ENCODE measurements at regions not wholly inside any gene's neighbourhood (a gene's known extent, or its start where the extent isn't known, plus 50 kb on each side); places are given as distances from the start of the nearest gene placed in this dataset.
"Not testable (repeated sequence)": the region's sequence is repeated elsewhere in the genome, so short reads cannot be mapped to it uniquely, and the experiment has no call there.

DNA sequence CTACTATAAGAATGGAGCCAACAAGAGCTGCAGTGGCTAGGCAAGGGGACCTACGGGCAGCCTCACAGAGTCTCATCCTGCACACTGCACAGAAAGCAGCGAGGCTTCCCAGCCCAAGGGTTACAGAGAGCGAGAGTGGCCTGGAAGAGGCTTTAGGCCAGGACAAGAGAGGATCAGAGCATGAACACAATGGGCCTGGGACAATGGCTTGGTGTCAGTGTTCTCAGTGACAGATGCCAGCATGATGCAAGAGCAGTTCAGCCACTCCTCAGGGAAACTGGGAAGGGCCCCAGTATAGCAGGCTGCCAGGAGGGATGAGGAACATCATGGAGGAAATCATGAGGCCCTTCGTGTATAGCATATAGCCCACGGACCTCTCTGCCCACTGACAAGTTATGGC, 108.0 kb downstream of the NUS1 start:
- no peaks in the 10 kb centered on the region for H3K4me1 ChIP-seq (ENCODE audit: insufficient read depth, low read length)
- H2AFZ ChIP-seq (ENCODE audit: low read depth, low read length) = no peak overlapping the region
- H3K36me3 ChIP-seq (ENCODE audit: insufficient read depth, low read length) = no peaks in the 10 kb centered on the region
- TF ChIP-seq EZH2 (IDR thresholded peaks at IDR 0.05; ENCODE audit: borderline replicate concordance, low read depth, low read length, severe bottlenecking) = no peak
- TF ChIP-seq, protein P1, sequence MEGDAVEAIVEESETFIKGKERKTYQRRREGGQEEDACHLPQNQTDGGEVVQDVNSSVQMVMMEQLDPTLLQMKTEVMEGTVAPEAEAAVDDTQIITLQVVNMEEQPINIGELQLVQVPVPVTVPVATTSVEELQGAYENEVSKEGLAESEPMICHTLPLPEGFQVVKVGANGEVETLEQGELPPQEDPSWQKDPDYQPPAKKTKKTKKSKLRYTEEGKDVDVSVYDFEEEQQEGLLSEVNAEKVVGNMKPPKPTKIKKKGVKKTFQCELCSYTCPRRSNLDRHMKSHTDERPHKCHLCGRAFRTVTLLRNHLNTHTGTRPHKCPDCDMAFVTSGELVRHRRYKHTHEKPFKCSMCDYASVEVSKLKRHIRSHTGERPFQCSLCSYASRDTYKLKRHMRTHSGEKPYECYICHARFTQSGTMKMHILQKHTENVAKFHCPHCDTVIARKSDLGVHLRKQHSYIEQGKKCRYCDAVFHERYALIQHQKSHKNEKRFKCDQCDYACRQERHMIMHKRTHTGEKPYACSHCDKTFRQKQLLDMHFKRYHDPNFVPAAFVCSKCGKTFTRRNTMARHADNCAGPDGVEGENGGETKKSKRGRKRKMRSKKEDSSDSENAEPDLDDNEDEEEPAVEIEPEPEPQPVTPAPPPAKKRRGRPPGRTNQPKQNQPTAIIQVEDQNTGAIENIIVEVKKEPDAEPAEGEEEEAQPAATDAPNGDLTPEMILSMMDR (IDR thresholded peaks at IDR 0.05; ENCODE audit: borderline replicate concordance, extremely low read depth, low read length, poor library complexity, severe bottlenecking) = no peak
- no peak overlapping the region for H3K4me3 ChIP-seq (ENCODE audit: low read depth in 1 of 2, low read length in 2 of 2)
- H3K27me3 ChIP-seq (ENCODE audit: insufficient read depth, low read length, poor library complexity) = peaks cover 4% of the 10 kb centered on the region
- no peak overlapping the region for H3K9ac ChIP-seq (ENCODE audit: low read depth, low read length)
- no peak overlapping the region for H3K27ac ChIP-seq (ENCODE audit: low read length)
- no peak overlapping the region for H3K4me2 ChIP-seq (ENCODE audit: insufficient read depth, low read length)
- ATAC-seq (ENCODE audit: insufficient read depth, low read depth) (no peak), DNase-seq (no peak)
- no peaks in the 10 kb centered on the region for H3K79me2 ChIP-seq (ENCODE audit: insufficient read depth, low read length)
- H3K9me3 ChIP-seq (ENCODE audit: insufficient read depth, low read length, severe bottlenecking) = no peaks in the 10 kb centered on the region
- no peaks in the 10 kb centered on the region for H4K20me1 ChIP-seq (ENCODE audit: insufficient read depth, low read length)

- H3K4me2 ChIP-seq (ENCODE audit: insufficient read depth, low read length) = no peak overlapping the region
- no peak overlapping the region for H3K4me3 ChIP-seq (ENCODE audit: low read depth in 1 of 2, low read length in 2 of 2)
- H3K9ac ChIP-seq (ENCODE audit: low read depth, low read length) = no peak overlapping the region
- H3K9me3 ChIP-seq (ENCODE audit: insufficient read depth, low read length, severe bottlenecking) = no peaks in the 10 kb centered on the region
- no peaks in the 10 kb centered on the region for H3K79me2 ChIP-seq (ENCODE audit: insufficient read depth, low read length)
- no peaks in the 10 kb centered on the region for H3K36me3 ChIP-seq (ENCODE audit: insufficient read depth, low read length)
- no peak overlapping the region for H2AFZ ChIP-seq (ENCODE audit: low read depth, low read length)
- no peak overlapping the region for H3K27ac ChIP-seq (ENCODE audit: low read length)
- H3K4me1 ChIP-seq (ENCODE audit: insufficient read depth, low read length) = no peaks in the 10 kb centered on the region
- ATAC-seq (ENCODE audit: insufficient read depth, low read depth) = no peak
- TF ChIP-seq, protein P1 (IDR thresholded peaks at IDR 0.05; ENCODE audit: borderline replicate concordance, extremely low read depth, low read length, poor library complexity, severe bottlenecking) = no peak
- TF ChIP-seq EZH2 (IDR thresholded peaks at IDR 0.05; ENCODE audit: borderline replicate concordance, low read depth, low read length, severe bottlenecking) = no peak
- H4K20me1 ChIP-seq (ENCODE audit: insufficient read depth, low read length) = no peaks in the 10 kb centered on the region
- no peak for DNase-seq
- H3K27me3 ChIP-seq (ENCODE audit: insufficient read depth, low read length, poor library complexity) = no peaks in the 10 kb centered on the region
Measured at GRCh38 chr6:117791012-117791411, 115.7 kb downstream of the NUS1 start.

- Histone ChIP-seq H3K4me2 (ENCODE audit: insufficient read depth, low read length) (no peak overlapping the region), H3K27me3 (ENCODE audit: insufficient read depth, low read length, poor library complexity) (no peaks in the 10 kb centered on the region), H3K4me1 (ENCODE audit: insufficient read depth, low read length) (no peaks in the 10 kb centered on the region), H3K79me2 (ENCODE audit: insufficient read depth, low read length) (no peaks in the 10 kb centered on the region), H4K20me1 (ENCODE audit: insufficient read depth, low read length) (no peaks in the 10 kb centered on the region), H3K4me3 (ENCODE audit: low read depth in 1 of 2, low read length in 2 of 2) (no peak overlapping the region), H2AFZ (ENCODE audit: low read depth, low read length) (no peak overlapping the region), H3K9ac (ENCODE audit: low read depth, low read length) (no peak overlapping the region), H3K27ac (ENCODE audit: low read length) (no peak overlapping the region), H3K9me3 (ENCODE audit: insufficient read depth, low read length, severe bottlenecking) (no peaks in the 10 kb centered on the region), H3K36me3 (ENCODE audit: insufficient read depth, low read length) (no peaks in the 10 kb centered on the region)
- no peak for DNase-seq
- ATAC-seq (ENCODE audit: insufficient read depth, low read depth) = no peak
- TF ChIP-seq, protein P1 (IDR thresholded peaks at IDR 0.05; ENCODE audit: borderline replicate concordance, extremely low read depth, low read length, poor library complexity, severe bottlenecking) = peak; percentile 8
- no peak for TF ChIP-seq EZH2 (IDR thresholded peaks at IDR 0.05; ENCODE audit: borderline replicate concordance, low read depth, low read length, severe bottlenecking)
Measured at GRCh38 chr6:117795234-117795633, 111.8 kb upstream of the SLC35F1 start.

DNA sequence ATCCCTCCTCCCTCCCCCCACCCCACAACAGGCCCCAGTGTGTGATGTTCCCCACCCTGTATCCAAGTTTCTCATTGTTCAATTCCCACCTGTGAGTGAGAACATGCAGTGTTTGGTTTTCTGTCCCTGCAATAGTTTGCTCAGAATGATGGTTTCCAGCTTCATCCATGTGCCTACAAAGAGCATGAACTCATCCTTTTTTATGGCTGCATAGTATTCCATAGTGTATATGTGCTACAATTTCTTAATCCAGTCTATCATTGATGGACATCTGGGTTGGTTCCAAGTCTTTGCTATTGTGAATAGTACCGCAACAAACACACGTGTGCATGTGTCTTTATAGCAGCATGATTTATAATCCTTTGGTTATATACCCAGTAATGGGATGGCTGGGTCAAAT, 108.2 kb upstream of the SLC35F1 start:
- H4K20me1 ChIP-seq (ENCODE audit: insufficient read depth, low read length); DNase-seq; H3K9me3 ChIP-seq (ENCODE audit: insufficient read depth, low read length, severe bottlenecking); H3K36me3 ChIP-seq (ENCODE audit: insufficient read depth, low read length); H3K4me1 ChIP-seq (ENCODE audit: insufficient read depth, low read length); H3K4me3 ChIP-seq (ENCODE audit: low read depth in 1 of 2, low read length in 2 of 2); H3K27me3 ChIP-seq (ENCODE audit: insufficient read depth, low read length, poor library complexity); H3K9ac ChIP-seq (ENCODE audit: low read depth, low read length); ATAC-seq (ENCODE audit: insufficient read depth, low read depth); H3K27ac ChIP-seq (ENCODE audit: low read length); H3K4me2 ChIP-seq (ENCODE audit: insufficient read depth, low read length); H3K79me2 ChIP-seq (ENCODE audit: insufficient read depth, low read length); H2AFZ ChIP-seq (ENCODE audit: low read depth, low read length): not testable (repeated sequence)
